GM13977 (cell line): ENCODE measurements at regions not wholly inside any gene's neighbourhood (a gene's known extent, or its start where the extent isn't known, plus 50 kb on each side); places are given as distances from the start of the nearest gene placed in this dataset.
"Not testable (repeated sequence)": the region's sequence is repeated elsewhere in the genome, so short reads cannot be mapped to it uniquely, and the experiment has no call there.

Experiments
- DNase-seq: peaks from one replicate; pipeline ENCODE4 v3.0.0; 2012; ENCODE audit warnings: low spot score
- CTCF ChIP-seq: IDR thresholded peaks from 2 replicates; pipeline ENCODE4 v1.5.1; 2012; ENCODE audit warnings: mild to moderate bottlenecking, control low read depth; ENCODE audit not compliant: insufficient read depth; ENCODE audit errors: extremely low read depth, missing control alignments
- in situ Hi-C: fragments of 300-500 bp; cut with MboI; formaldehyde crosslinking; loops from one replicate; pipeline ENCODE4 v1.12.0; 2022; ENCODE audit warnings: low sequenced_read_pairs, low pct_unique_long_range_greater_than_20kb, mixed read lengths, inconsistent platforms; ENCODE audit not compliant: unreplicated experiment

GRCh38 chr17:31646642-31647041 lies 212.4 kb downstream of the COPRS start:
- in situ Hi-C loops = no loop called here

GRCh38 chr17:31645351-31645750 lies 213.7 kb downstream of the COPRS start:
- DNase-seq = no peak
- in situ Hi-C loops = no loop called here
- no peak for TF ChIP-seq CTCF

More at GRCh38 chr17:31646642-31647041, 212.4 kb downstream of the COPRS start:
- TF ChIP-seq CTCF = no peak
- no peak for DNase-seq

GRCh38 chr17:31631766-31632165 lies 227.3 kb downstream of the COPRS start:
- no peak for TF ChIP-seq CTCF
- DNase-seq = no peak
- in situ Hi-C loops = no loop called here

- DNase-seq, in situ Hi-C loops: not testable (repeated sequence)
Measured at GRCh38 chr17:31630866-31631265, 228.2 kb downstream of the COPRS start.

GRCh38 chr17:31629696-31630470 lies 229.2 kb downstream of the COPRS start:
- no peak for DNase-seq
- no peak for TF ChIP-seq CTCF
- in situ Hi-C loops = no loop called here

- in situ Hi-C loops = no loop called here
- no peak for TF ChIP-seq CTCF
- DNase-seq = no peak
Measured at GRCh38 chr17:31627960-31628359, 231.1 kb downstream of the COPRS start.

GRCh38 chr17:31623990-31624389 lies 232.5 kb downstream of the RAB11FIP4 start:
- no peak for DNase-seq
- in situ Hi-C loops = no loop called here
- TF ChIP-seq CTCF = no peak
